H1 (cell line): ENCODE measurements at regions not wholly inside any gene's neighbourhood (a gene's known extent, or its start where the extent isn't known, plus 50 kb on each side); places are given as distances from the start of the nearest gene placed in this dataset.
"Not testable (repeated sequence)": the region's sequence is repeated elsewhere in the genome, so short reads cannot be mapped to it uniquely, and the experiment has no call there.

Experiments
- CTCF ChIA-PET: fragments of 300-600 bp; sonication (Branson Sonifier 250); formaldehyde crosslinking; loops from one replicate; lab custom pipeline; 2021; ENCODE audit not compliant: partially characterized antibody; lab: Charles Lee
- POLR2A ChIA-PET: fragments of 300-600 bp; sonication (Branson Sonifier 250); formaldehyde crosslinking; loops from one replicate; lab custom pipeline; 2021; ENCODE audit warnings: inconsistent platforms; ENCODE audit not compliant: partially characterized antibody; lab: Charles Lee
- DNase-seq, 2 experiments: peaks; one replicate each; pipeline versions ENCODE4 v3.0.0 to v3.0.0-alpha.2; 2010 to 2022; ENCODE audit warnings: low spot score in 2 of 2, low read depth in 1 of 2, mixed read lengths in 1 of 2
- FAIRE-seq: peaks from 2 replicates; lab custom pipeline; 2011; peaks lifted over from hg19 to GRCh38; lab: Jason Lieb, UNC
- H2AFZ ChIP-seq: 2 replicates; pipeline ENCODE4 v1.8.1; 2012; ENCODE audit warnings: low read length, inconsistent platforms
- H2AK5ac ChIP-seq: 2 replicates; pipeline ENCODE4 v1.6.1; 2013; ENCODE audit warnings: low read depth, low read length
- H2BK120ac ChIP-seq: replicated peaks from 2 replicates; pipeline ENCODE3; 2013; ENCODE audit warnings: low read depth, low read length, inconsistent platforms
- H2BK12ac ChIP-seq: 2 replicates; pipeline ENCODE4 v1.6.1; 2013; ENCODE audit warnings: low read depth, low read length
- H2BK15ac ChIP-seq: 2 replicates; pipeline ENCODE4 v1.6.1; 2013; ENCODE audit warnings: low read length
- H2BK20ac ChIP-seq: 2 replicates; pipeline ENCODE4 v1.6.1; 2013; ENCODE audit warnings: low read length
- H2BK5ac ChIP-seq: 2 replicates; pipeline ENCODE4 v1.6.1; 2013; ENCODE audit warnings: low read depth, low read length
- H3K14ac ChIP-seq: 2 replicates; pipeline ENCODE4 v1.6.1; 2013; ENCODE audit warnings: inconsistent platforms; ENCODE audit not compliant: insufficient read length
- H3K18ac ChIP-seq: 2 replicates; pipeline ENCODE4 v1.6.1; 2013; ENCODE audit warnings: low read length; ENCODE audit errors: extremely low read depth
- H3K23ac ChIP-seq: 2 replicates; pipeline ENCODE4 v1.6.1; 2013; ENCODE audit warnings: inconsistent platforms; ENCODE audit not compliant: insufficient read length
- H3K23me2 ChIP-seq: 2 replicates; pipeline ENCODE4 v1.6.1; 2013; ENCODE audit warnings: low read depth, low read length
- H3K27ac ChIP-seq: 2 replicates; pipeline ENCODE4 v1.6.1; 2011; ENCODE audit warnings: low read depth, low read length, inconsistent platforms
- H3K27me3 ChIP-seq, 4 experiments: replicated peaks in 1 of 4; 1 replicate in 1 of 4; 2 replicates in 3 of 4; pipeline versions ENCODE4 v1.6.1 to v1.8.1; 2011 to 2013; ENCODE audit warnings: low read length in 3 of 4, mild to moderate bottlenecking in 3 of 4, inconsistent platforms in 2 of 4, mixed read lengths in 2 of 4, moderate library complexity in 1 of 4; ENCODE audit not compliant: control insufficient read depth in 3 of 4, insufficient read depth in 3 of 4; ENCODE audit errors: extremely low read depth in 1 of 4
- H3K36me3 ChIP-seq, 4 experiments: 2 replicates each; pipeline versions ENCODE4 v1.6.1 to v1.8.1; 2011 to 2013; ENCODE audit warnings: mild to moderate bottlenecking in 4 of 4, low read length in 3 of 4, moderate library complexity in 2 of 4, control low read depth in 1 of 4, inconsistent platforms in 1 of 4; ENCODE audit not compliant: insufficient read depth in 4 of 4, control insufficient read depth in 2 of 4
- H3K4ac ChIP-seq: replicated peaks from 2 replicates; pipeline ENCODE3; 2013; ENCODE audit warnings: low read length, low read depth, mixed read lengths, inconsistent platforms; ENCODE audit not compliant: insufficient read length
- H3K4me1 ChIP-seq, 4 experiments: replicated peaks in 1 of 4; 1 replicate in 1 of 4; 2 replicates in 3 of 4; pipeline versions ENCODE4 v1.6.1 to v1.8.1; 2011 to 2013; ENCODE audit warnings: low read length in 3 of 4, inconsistent platforms in 2 of 4, mixed read lengths in 1 of 4; ENCODE audit not compliant: insufficient read depth in 4 of 4, control insufficient read depth in 3 of 4
- H3K4me2 ChIP-seq, 2 experiments: 2 replicates each; pipeline versions ENCODE4 v1.6.1 to v1.8.1; 2011 to 2013; ENCODE audit warnings: low read depth in 2 of 2, low read length in 2 of 2, control low read depth in 1 of 2, inconsistent platforms in 1 of 2, mild to moderate bottlenecking in 1 of 2; ENCODE audit not compliant: insufficient read depth in 1 of 2
- H3K4me3 ChIP-seq, 4 experiments: fragments of 200-600, 300-600 bp in 1 of 4; sonication (generic), shearing (Covaris generic), sonication (Bioruptor Twin) in 1 of 4; 2 replicates each; pipeline versions ENCODE4 v1.5.1 to v1.8.1; 2011 to 2016; ENCODE audit warnings: low read length in 4 of 4, low read depth in 3 of 4, control low read depth in 2 of 4, inconsistent platforms in 2 of 4, mild to moderate bottlenecking in 2 of 4, mixed read lengths in 1 of 4, moderate library complexity in 1 of 4; ENCODE audit not compliant: insufficient read depth in 2 of 4; ENCODE audit errors: extremely low read depth in 1 of 4
- H3K56ac ChIP-seq: replicated peaks from 2 replicates; pipeline ENCODE3; 2013; ENCODE audit warnings: low read depth, mild to moderate bottlenecking, mixed read lengths, low read length, inconsistent platforms; ENCODE audit not compliant: insufficient read length
- H3K79me1 ChIP-seq: 2 replicates; pipeline ENCODE4 v1.6.1; 2013; ENCODE audit warnings: low read depth, low read length, control low read depth
- H3K79me2 ChIP-seq, 2 experiments: 2 replicates each; pipeline versions ENCODE4 v1.6.1 to v1.8.1; 2012 to 2013; ENCODE audit warnings: low read length in 2 of 2, mild to moderate bottlenecking in 2 of 2, inconsistent platforms in 1 of 2; ENCODE audit not compliant: insufficient read depth in 2 of 2, control insufficient read depth in 1 of 2
- H3K9ac ChIP-seq, 4 experiments: replicated peaks in 1 of 4; 1 replicate in 1 of 4; 2 replicates in 3 of 4; pipeline versions ENCODE4 v1.6.1 to v1.8.1; 2011 to 2013; ENCODE audit warnings: low read depth in 3 of 4, low read length in 3 of 4, control low read depth in 2 of 4, mild to moderate bottlenecking in 2 of 4, moderate library complexity in 2 of 4, inconsistent platforms in 1 of 4; ENCODE audit errors: extremely low read depth in 1 of 4
- H3K9me3 ChIP-seq, 2 experiments: 2 replicates each; pipeline versions ENCODE4 v1.6.1 to v1.8.1; 2012 to 2013; ENCODE audit warnings: mild to moderate bottlenecking in 2 of 2, moderate library complexity in 2 of 2, control low read depth in 1 of 2, inconsistent platforms in 1 of 2, low read depth in 1 of 2, low read length in 1 of 2, mixed read lengths in 1 of 2; ENCODE audit not compliant: insufficient read depth in 2 of 2
- H4K20me1 ChIP-seq, 2 experiments: replicated peaks in 1 of 2; 2 replicates each; pipeline versions ENCODE3 to v1.8.1; 2011 to 2013; ENCODE audit warnings: inconsistent platforms in 2 of 2, low read length in 2 of 2, mild to moderate bottlenecking in 1 of 2; ENCODE audit not compliant: insufficient read depth in 2 of 2, control insufficient read depth in 1 of 2
- H4K5ac ChIP-seq: 2 replicates; pipeline ENCODE4 v1.6.1; 2013; ENCODE audit warnings: low read length, low read depth, mixed read lengths, inconsistent platforms; ENCODE audit not compliant: insufficient read length
- H4K8ac ChIP-seq: 2 replicates; pipeline ENCODE4 v1.8.0; 2013; ENCODE audit warnings: mild to moderate bottlenecking, moderate library complexity, low read length, inconsistent platforms; ENCODE audit not compliant: insufficient read depth; ENCODE audit errors: extremely low read depth
- H4K91ac ChIP-seq: replicated peaks from 2 replicates; pipeline ENCODE3; 2013; ENCODE audit warnings: low read length, mixed read lengths, inconsistent platforms; ENCODE audit not compliant: insufficient read length
- WGBS, 2 experiments: shearing (Covaris generic) in 1 of 2; methylation state at CpG; one replicate each; pipeline versions ENCODE4 v1.1.6 to v1.1.7; 2013 to 2015; ENCODE audit warnings: low lambda C conversion rate in 2 of 2, mixed read lengths in 2 of 2, inconsistent platforms in 1 of 2, low coverage in 1 of 2, missing lambda C conversion rate in 1 of 2; ENCODE audit not compliant: insufficient replicate concordance in 2 of 2, insufficient coverage in 1 of 2, insufficient read length in 1 of 2; ENCODE audit errors: extremely low coverage in 1 of 2, missing lambda C conversion rate in 1 of 2; 5-methylcytosine and 5-hydroxymethylcytosine counted together

DNA sequence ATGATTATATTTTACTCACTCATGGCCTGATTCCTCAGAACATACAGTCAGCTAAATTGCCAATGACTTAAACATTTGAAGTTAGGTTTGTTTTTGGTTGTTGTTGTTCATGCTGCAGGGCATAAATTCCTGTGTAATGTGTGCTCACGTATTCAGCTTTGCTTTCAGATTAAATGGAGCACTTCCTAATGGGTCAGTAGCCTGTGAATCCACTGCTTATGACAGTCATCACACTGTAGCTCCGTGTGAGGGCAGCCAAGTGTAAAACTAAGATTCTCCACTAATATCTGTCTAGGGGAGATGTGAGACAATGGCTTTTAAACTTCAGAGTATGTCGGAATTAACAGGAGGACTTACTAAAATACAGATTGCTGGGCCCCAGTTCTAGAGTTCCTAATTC, 201.3 kb upstream of the FAM240B start:
- H3K79me2 ChIP-seq, CTCF ChIA-PET, H3K79me1 ChIP-seq, POLR2A ChIA-PET, H3K9ac ChIP-seq, H4K91ac ChIP-seq, H2AK5ac ChIP-seq, H3K14ac ChIP-seq, FAIRE-seq, H3K23ac ChIP-seq, H2BK15ac ChIP-seq, DNase-seq, H3K4me2 ChIP-seq, H4K8ac ChIP-seq, H3K18ac ChIP-seq, H3K4ac ChIP-seq, H3K4me1 ChIP-seq, H3K27ac ChIP-seq, H3K56ac ChIP-seq, H3K23me2 ChIP-seq, H3K36me3 ChIP-seq, H2BK5ac ChIP-seq, H2BK20ac ChIP-seq, H3K4me3 ChIP-seq, H2BK120ac ChIP-seq, H4K5ac ChIP-seq, H3K27me3 ChIP-seq, H3K9me3 ChIP-seq, H2AFZ ChIP-seq, H2BK12ac ChIP-seq, H4K20me1 ChIP-seq: not testable (repeated sequence)
- no CpG with 5 or more reads among the region's 3 CpGs for WGBS, 2 experiments

DNA sequence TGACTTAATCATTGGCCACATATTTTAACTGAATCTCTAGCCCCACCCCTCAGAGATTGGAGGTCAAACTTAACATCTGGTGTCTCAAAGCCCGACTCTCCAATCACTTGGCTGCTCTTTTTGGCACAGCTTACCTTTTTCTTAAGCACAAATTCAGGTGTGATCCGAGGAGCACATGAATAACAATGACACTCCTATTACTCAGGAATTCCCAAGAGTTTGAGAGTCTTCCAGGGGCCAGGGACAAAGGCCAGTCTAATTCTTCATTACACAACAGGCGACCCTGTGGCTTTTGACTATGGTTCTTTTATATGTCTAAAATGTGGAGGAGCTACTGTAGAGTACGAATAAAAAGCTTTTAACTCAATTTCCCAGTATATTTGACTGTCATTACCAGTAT, 190.7 kb upstream of the FAM240B start:
- H3K27ac ChIP-seq, H3K4me1 ChIP-seq, H3K79me2 ChIP-seq, POLR2A ChIA-PET, H2AFZ ChIP-seq, H3K56ac ChIP-seq, H4K91ac ChIP-seq, H3K14ac ChIP-seq, H3K4me3 ChIP-seq, H3K23ac ChIP-seq, H2BK120ac ChIP-seq, H3K18ac ChIP-seq, FAIRE-seq, H2AK5ac ChIP-seq, H2BK12ac ChIP-seq, H2BK5ac ChIP-seq, H3K36me3 ChIP-seq, H3K27me3 ChIP-seq, H3K9me3 ChIP-seq, H2BK20ac ChIP-seq, H3K23me2 ChIP-seq, H3K4ac ChIP-seq, H3K79me1 ChIP-seq, H4K5ac ChIP-seq, H4K8ac ChIP-seq, H2BK15ac ChIP-seq, CTCF ChIA-PET, H3K9ac ChIP-seq, H3K4me2 ChIP-seq, H4K20me1 ChIP-seq: not testable (repeated sequence)
- peak in 1 of 2 experiments; percentile 0 for DNase-seq
- 70% methylated on average over 4 of the region's 4 CpGs; no CpG with 5 or more reads in 1 of the 2 experiments for WGBS, 2 experiments
